GM12891 (cell line): ENCODE measurements at regions not wholly inside any gene's neighbourhood (a gene's known extent, or its start where the extent isn't known, plus 50 kb on each side); places are given as distances from the start of the nearest gene placed in this dataset.

Experiments
- POLR2A ChIP-seq: IDR thresholded peaks from 2 replicates; pipeline ENCODE4 v1.6.1; 2011; ENCODE audit warnings: low read depth, low read length, control low read depth
- POLR2AphosphoS5 ChIP-seq: IDR thresholded peaks from 2 replicates; pipeline ENCODE4 v1.6.1; 2011; ENCODE audit warnings: low read depth, low read length, control low read depth
- SPI1 ChIP-seq: IDR thresholded peaks from 2 replicates; pipeline ENCODE4 v1.6.1; 2011; ENCODE audit warnings: low read depth, low read length, control low read depth

GRCh38 chr21:35525443-35525842, 476.3 kb upstream of the RUNX1 start:
- TF ChIP-seq POLR2AphosphoS5 (no peak), POLR2A (no peak), SPI1 (peak; percentile 55)
